Ovary (tissue), 7 donors: ENCODE measurements at regions not wholly inside any gene's neighbourhood (a gene's known extent, or its start where the extent isn't known, plus 50 kb on each side); places are given as distances from the start of the nearest gene placed in this dataset.

Experiments used
- DNase-seq, 5 donors: peaks; one replicate each; pipeline ENCODE4 v3.0.0-alpha.2; 2019 to 2020
- H3K27ac ChIP-seq, 2 donors: fragments of 200-600 bp; one replicate each; pipeline versions ENCODE4 v1.5.1 to v1.8.0; 2019 to 2022
- H3K27me3 ChIP-seq: fragments of 200-600 bp; one replicate; pipeline ENCODE4 v1.8.0; 2022
- H3K36me3 ChIP-seq: fragments of 200-600 bp; sonication (generic); one replicate; pipeline ENCODE4 v1.5.1; 2019
- H3K4me1 ChIP-seq: one replicate; pipeline ENCODE4 v1.8.1; 2013; ENCODE audit warnings: mild to moderate bottlenecking, moderate library complexity; ENCODE audit not compliant: insufficient read depth
- H3K4me3 ChIP-seq: fragments of 200-600 bp; sonication (generic); one replicate; pipeline ENCODE4 v1.5.1; 2017
- H3K9me3 ChIP-seq, 2 donors: fragments of 200-600 bp in 1 of 2; sonication (generic) in 1 of 2; one replicate each; pipeline versions ENCODE4 v1.5.1 to v1.8.1; 2013 to 2019; ENCODE audit warnings: mild to moderate bottlenecking in 1 of 2, moderate library complexity in 1 of 2
- EP300 ChIP-seq: sonication (generic); formaldehyde crosslinking; IDR thresholded peaks from one replicate; pipeline ENCODE4 v1.6.1; 2017; ENCODE audit warnings: antibody characterized with exemption
- POLR2A ChIP-seq: fragments of 450-650 bp; IDR thresholded peaks from one replicate; pipeline ENCODE4 v1.6.1; 2017; ENCODE audit warnings: antibody characterized with exemption, mild to moderate bottlenecking, moderate library complexity
- WGBS, 3 donors: extraction: QIAGEN DNeasy Blood & Tissue Kit in 1 of 3; methylation state at CpG; one replicate each; pipeline versions ENCODE4 v1.1.5 to v1.1.7; 2013 to 2017; 5-methylcytosine and 5-hydroxymethylcytosine counted together
- intact Hi-C, 4 donors: fragments of 100-400 bp; cut with DNase I; formaldehyde crosslinking; loops; one replicate each; pipeline versions ENCODE4 v1.11.0 to v1.15.1; 2022 to 2023
- TF ChIP-seq, protein P1 (sequence below), 3 donors: fragments of 450-650 bp in 2 of 3; fragments of 200-600 bp in 1 of 3; IDR thresholded peaks; one replicate each; pipeline versions ENCODE4 v1.5.1 to v1.8.0; 2016 to 2022; ENCODE audit warnings: antibody characterized with exemption in 3 of 3, mild to moderate bottlenecking in 1 of 3
- donor health status: DM: no; HTN: no; CAD: no; lungs with moderate emphysema.
- donor health status: DM: no; HTN: no; CAD: no.
- donor health status: Bipolar disorder and iron deficiency.
- donor health status: DM: no; HTN: no; CAD: no.
- donor health status: DM: yes; HTN: yes; CAD: no.

DNA sequence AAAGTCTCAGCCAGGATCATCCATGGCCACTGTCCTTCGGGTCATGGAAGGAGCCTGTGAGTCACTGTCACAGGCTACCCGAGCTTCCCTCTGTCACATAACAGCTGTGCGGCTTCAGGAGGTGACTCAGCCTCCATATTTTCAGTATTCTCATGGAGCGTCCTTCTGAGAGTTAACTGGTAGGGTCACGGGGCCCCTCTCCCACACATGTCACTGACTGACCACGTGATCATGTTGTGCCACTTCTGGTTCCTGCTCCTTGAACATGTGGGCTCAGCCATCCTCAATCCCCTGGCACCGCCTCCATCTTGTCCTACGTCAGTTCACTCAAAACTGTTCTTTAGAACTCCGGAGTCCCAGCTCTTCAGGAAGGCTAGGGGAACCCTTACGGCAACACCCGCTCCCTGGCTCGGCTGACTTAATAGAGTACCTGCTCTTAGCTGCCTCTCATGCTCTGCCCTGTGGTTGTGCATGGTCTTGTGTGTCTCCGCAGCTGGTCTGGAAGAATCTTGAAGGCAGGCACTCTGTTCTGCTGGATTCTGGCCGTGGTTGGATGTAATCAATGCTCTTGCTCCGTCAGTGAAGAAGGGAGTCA lies 182.8 kb downstream of the ICE1 start:
- WGBS, 3 donors: 74 to 81% (median 77%) methylated on average over 15 of the region's 15 CpGs
- H3K36me3 ChIP-seq: no peaks in the 10 kb centered on the region

DNA sequence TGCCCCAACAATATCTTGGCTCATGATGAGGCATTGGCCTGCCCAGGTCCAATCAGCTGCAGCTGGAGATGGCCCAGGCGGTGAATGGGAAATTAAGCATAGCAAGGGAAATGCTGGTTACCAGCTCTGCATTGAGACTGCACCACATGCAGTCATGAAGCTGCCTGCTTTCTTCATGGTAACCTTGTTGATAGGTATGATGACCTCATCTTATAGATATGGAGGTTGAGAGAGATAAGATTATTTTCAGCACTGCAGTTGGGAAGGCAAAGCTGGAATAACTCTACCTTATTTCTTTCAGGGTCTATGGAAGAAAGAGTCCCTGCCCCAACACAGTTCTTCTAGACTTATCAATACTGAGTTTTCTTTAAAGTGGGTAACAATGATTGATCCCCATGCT lies 180.1 kb downstream of the ICE1 start:
- intact Hi-C loops: no loop called here
- Histone ChIP-seq H3K36me3 (no peaks in the 10 kb centered on the region), H3K4me3 (no peak overlapping the region), H3K27ac (no peak overlapping the region), H3K27me3 (no peaks in the 10 kb centered on the region), H3K4me1 (no peaks in the 10 kb centered on the region), H3K9me3 (no peaks in the 10 kb centered on the region)
- WGBS, 3 donors: 91 to 100% (median 94%) methylated on average over 1 of the region's 1 CpG
- DNase-seq: no peak
- no peak for TF ChIP-seq POLR2A

More for the DNA sequence above, 182.8 kb downstream of the ICE1 start:
- Histone ChIP-seq H3K4me3 (no peak overlapping the region), H3K27ac (no peak overlapping the region), H3K27me3 (no peaks in the 10 kb centered on the region), H3K9me3 (no peaks in the 10 kb centered on the region), H3K4me1 (no peaks in the 10 kb centered on the region)
- intact Hi-C loops: no loop called here
- TF ChIP-seq, protein P1, sequence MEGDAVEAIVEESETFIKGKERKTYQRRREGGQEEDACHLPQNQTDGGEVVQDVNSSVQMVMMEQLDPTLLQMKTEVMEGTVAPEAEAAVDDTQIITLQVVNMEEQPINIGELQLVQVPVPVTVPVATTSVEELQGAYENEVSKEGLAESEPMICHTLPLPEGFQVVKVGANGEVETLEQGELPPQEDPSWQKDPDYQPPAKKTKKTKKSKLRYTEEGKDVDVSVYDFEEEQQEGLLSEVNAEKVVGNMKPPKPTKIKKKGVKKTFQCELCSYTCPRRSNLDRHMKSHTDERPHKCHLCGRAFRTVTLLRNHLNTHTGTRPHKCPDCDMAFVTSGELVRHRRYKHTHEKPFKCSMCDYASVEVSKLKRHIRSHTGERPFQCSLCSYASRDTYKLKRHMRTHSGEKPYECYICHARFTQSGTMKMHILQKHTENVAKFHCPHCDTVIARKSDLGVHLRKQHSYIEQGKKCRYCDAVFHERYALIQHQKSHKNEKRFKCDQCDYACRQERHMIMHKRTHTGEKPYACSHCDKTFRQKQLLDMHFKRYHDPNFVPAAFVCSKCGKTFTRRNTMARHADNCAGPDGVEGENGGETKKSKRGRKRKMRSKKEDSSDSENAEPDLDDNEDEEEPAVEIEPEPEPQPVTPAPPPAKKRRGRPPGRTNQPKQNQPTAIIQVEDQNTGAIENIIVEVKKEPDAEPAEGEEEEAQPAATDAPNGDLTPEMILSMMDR (IDR thresholded peaks at IDR 0.05): no peak
- TF ChIP-seq POLR2A (no peak), EP300 (no peak)
- no peak for DNase-seq

- Histone ChIP-seq H3K27me3 (no peaks in the 10 kb centered on the region), H3K4me1 (no peaks in the 10 kb centered on the region), H3K4me3 (no peak overlapping the region), H3K27ac (no peak overlapping the region), H3K36me3 (no peaks in the 10 kb centered on the region), H3K9me3 (no peaks in the 10 kb centered on the region)
- 90 to 94% (median 91%) methylated on average over 8 of the region's 8 CpGs for WGBS, 3 donors
- intact Hi-C loops: no loop called here
- TF ChIP-seq EP300 (no peak), POLR2A (no peak)
- TF ChIP-seq, protein P1 (IDR thresholded peaks at IDR 0.05): no peak
- DNase-seq: no peak
Observed at GRCh38 chr5:5598547-5599113, 176.2 kb downstream of the ICE1 start.

DNA sequence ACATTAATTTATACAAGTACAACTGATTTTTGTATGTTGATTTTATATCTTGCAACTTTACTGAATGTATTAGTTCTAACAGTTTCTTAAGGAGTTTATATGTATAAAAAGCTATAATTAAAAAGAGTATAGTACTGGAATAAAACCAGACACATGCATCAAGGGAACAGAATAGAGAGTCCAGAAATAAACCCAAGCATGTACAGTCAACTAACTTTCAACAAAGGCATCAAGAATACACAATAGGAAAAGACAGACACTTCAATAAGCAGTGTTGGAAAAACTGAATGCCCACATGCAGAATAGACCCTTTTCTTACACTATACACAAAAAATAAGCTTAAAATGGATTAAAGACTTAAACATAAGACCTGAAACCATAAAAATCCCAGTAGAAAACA lies 170.9 kb downstream of the ICE1 start:
- Histone ChIP-seq H3K36me3 (no peaks in the 10 kb centered on the region), H3K27me3 (no peaks in the 10 kb centered on the region), H3K9me3 (no peaks in the 10 kb centered on the region), H3K27ac (no peak overlapping the region), H3K4me1 (no peaks in the 10 kb centered on the region), H3K4me3 (no peak overlapping the region)
- TF ChIP-seq EP300 (no peak), POLR2A (no peak)
- TF ChIP-seq, protein P1 (IDR thresholded peaks at IDR 0.05): no peak
- intact Hi-C loops: no loop called here
- DNase-seq: no peak

DNA sequence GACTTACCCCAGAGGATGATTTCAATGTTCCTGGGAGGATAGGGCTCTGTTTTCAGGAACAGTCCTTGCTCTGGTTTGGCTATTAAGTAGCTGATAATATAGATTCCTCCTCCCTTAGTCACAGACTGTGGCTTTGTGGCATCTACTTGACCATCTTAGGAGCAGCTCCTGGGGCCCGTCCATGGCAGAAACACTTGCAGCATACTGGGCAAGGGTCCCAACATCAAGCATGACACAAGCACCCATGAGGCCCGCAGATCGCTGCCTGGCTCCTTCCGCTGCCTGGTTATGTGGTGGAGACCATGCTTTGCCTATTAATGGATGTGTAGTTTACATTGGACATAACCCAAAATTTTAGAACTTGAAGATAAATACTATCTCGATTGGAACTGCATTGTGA lies 170.1 kb downstream of the ICE1 start:
- 36 to 51% (median 42%) methylated on average over 5 of the region's 5 CpGs for WGBS, 3 donors
- H3K27me3 ChIP-seq: no peaks in the 10 kb centered on the region
- DNase-seq: no peak
- H3K27ac ChIP-seq: no peak overlapping the region
- H3K4me3 ChIP-seq: no peak overlapping the region
- no peaks in the 10 kb centered on the region for H3K9me3 ChIP-seq
- TF ChIP-seq EP300: no peak
- TF ChIP-seq, protein P1 (IDR thresholded peaks at IDR 0.05): no peak
- no peak for TF ChIP-seq POLR2A
- no peaks in the 10 kb centered on the region for H3K4me1 ChIP-seq
- intact Hi-C loops: no loop called here
- no peaks in the 10 kb centered on the region for H3K36me3 ChIP-seq
